Tibial nerve (tissue), 4 donors: ENCODE measurements at regions not wholly inside any gene's neighbourhood (a gene's known extent, or its start where the extent isn't known, plus 50 kb on each side); places are given as distances from the start of the nearest gene placed in this dataset.
"Not testable (repeated sequence)": the region's sequence is repeated elsewhere in the genome, so short reads cannot be mapped to it uniquely, and the experiment has no call there.

Experiments
- DNase-seq, 2 donors: peaks; one replicate each; pipeline ENCODE4 v3.0.0-alpha.2; 2019; ENCODE audit warnings: low spot score in 2 of 2
- H3K27ac ChIP-seq, 4 donors: fragments of 200-600 bp; sonication (generic) in 3 of 4; one replicate each; pipeline ENCODE4 v1.5.1; 2017 to 2019; ENCODE audit warnings: mild to moderate bottlenecking in 1 of 4
- H3K27me3 ChIP-seq, 2 donors: fragments of 200-600 bp; sonication (generic) in 1 of 2; one replicate each; pipeline versions ENCODE4 v1.5.1 to v1.6.0; 2017 to 2019
- H3K36me3 ChIP-seq, 3 donors: fragments of 200-600 bp; sonication (generic); one replicate each; pipeline ENCODE4 v1.5.1; 2018 to 2019
- H3K4me1 ChIP-seq, 4 donors: fragments of 200-600 bp; sonication (generic) in 3 of 4; one replicate each; pipeline ENCODE4 v1.5.1; 2017 to 2019
- H3K4me3 ChIP-seq, 4 donors: fragments of 200-600 bp; sonication (generic) in 3 of 4; one replicate each; pipeline ENCODE4 v1.5.1; 2017 to 2019; ENCODE audit warnings: mild to moderate bottlenecking in 1 of 4, moderate library complexity in 1 of 4
- H3K9me3 ChIP-seq, 4 donors: fragments of 200-600 bp; sonication (generic) in 3 of 4; one replicate each; pipeline ENCODE4 v1.5.1; 2017 to 2019
- EP300 ChIP-seq, 2 donors: sonication (generic); formaldehyde crosslinking; IDR thresholded peaks; one replicate each; pipeline ENCODE4 v1.6.1; 2017; ENCODE audit warnings: antibody characterized with exemption in 2 of 2, mild to moderate bottlenecking in 1 of 2
- POLR2A ChIP-seq, 2 donors: fragments of 450-650 bp; IDR thresholded peaks; one replicate each; pipeline ENCODE4 v1.6.1; 2017; ENCODE audit warnings: antibody characterized with exemption in 2 of 2, mild to moderate bottlenecking in 2 of 2, moderate library complexity in 2 of 2
- WGBS, 2 donors: methylation state at CpG; one replicate each; pipeline ENCODE4 v1.1.5; 2018; 5-methylcytosine and 5-hydroxymethylcytosine counted together
- TF ChIP-seq, protein P1 (sequence below), 5 experiments: fragments of 200-600 bp in 3 of 5; fragments of 450-650 bp in 2 of 5; sonication (generic) in 3 of 5; IDR thresholded peaks; one replicate each; pipeline ENCODE4 v1.5.1; 2016 to 2019; ENCODE audit warnings: antibody characterized with exemption in 5 of 5, mild to moderate bottlenecking in 3 of 5, moderate library complexity in 2 of 5

DNA sequence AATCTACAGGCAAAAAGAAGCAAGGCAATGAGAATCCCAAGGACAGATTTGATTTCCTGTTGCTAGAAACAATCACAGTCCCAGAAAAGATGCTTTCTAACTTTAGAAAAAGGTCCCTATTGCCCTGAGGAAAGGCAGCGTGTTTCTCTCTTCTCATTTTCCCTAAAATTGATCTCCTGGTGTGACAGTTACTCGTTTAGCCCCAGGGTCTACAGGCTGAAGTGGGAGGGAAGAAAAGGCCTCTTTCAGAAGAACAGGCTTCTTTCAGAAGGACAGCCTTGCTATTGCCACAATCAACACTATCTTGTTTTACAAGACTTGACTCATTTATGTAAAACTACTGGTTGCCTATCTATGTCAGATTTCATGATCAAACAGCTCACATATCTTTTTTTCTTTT lies 121.8 kb upstream of the OR4E1 start:
- no peak overlapping the region for H3K27ac ChIP-seq
- 23 to 30% methylated on average over 2 of the region's 2 CpGs for WGBS, 2 donors
- no peak for DNase-seq
- H3K4me3 ChIP-seq = no peak overlapping the region
- TF ChIP-seq, protein P1, sequence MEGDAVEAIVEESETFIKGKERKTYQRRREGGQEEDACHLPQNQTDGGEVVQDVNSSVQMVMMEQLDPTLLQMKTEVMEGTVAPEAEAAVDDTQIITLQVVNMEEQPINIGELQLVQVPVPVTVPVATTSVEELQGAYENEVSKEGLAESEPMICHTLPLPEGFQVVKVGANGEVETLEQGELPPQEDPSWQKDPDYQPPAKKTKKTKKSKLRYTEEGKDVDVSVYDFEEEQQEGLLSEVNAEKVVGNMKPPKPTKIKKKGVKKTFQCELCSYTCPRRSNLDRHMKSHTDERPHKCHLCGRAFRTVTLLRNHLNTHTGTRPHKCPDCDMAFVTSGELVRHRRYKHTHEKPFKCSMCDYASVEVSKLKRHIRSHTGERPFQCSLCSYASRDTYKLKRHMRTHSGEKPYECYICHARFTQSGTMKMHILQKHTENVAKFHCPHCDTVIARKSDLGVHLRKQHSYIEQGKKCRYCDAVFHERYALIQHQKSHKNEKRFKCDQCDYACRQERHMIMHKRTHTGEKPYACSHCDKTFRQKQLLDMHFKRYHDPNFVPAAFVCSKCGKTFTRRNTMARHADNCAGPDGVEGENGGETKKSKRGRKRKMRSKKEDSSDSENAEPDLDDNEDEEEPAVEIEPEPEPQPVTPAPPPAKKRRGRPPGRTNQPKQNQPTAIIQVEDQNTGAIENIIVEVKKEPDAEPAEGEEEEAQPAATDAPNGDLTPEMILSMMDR (IDR thresholded peaks at IDR 0.05) = no peak
- no peak for TF ChIP-seq POLR2A (IDR thresholded peaks at IDR 0.05)
- no peak for TF ChIP-seq EP300 (IDR thresholded peaks at IDR 0.05)
- H3K27me3 ChIP-seq = no peaks in the 10 kb centered on the region
- no peaks in the 10 kb centered on the region for H3K36me3 ChIP-seq
- no peaks in the 10 kb centered on the region for H3K9me3 ChIP-seq
- no peaks in the 10 kb centered on the region for H3K4me1 ChIP-seq

DNA sequence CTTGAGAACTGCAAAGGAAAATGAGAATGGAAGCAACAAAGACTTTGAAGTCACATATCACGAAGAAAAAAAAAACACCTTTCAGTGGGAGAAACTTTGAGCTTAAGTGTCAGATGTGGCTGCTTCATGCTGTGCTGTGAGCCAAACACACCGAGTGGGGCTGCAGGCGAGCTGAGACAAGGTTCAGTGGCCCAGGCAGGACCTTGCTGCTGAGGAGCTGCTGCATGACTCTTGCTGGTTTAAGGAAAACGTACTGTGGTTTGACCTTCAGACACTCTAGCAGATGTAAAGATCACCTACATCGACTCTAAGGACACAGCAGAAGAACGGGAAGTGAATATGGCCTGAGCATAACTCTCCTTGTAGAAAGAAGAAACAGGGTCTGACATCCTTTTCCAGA lies 118.1 kb upstream of the OR4E1 start:
- no peak for TF ChIP-seq POLR2A (IDR thresholded peaks at IDR 0.05)
- TF ChIP-seq, protein P1 (IDR thresholded peaks at IDR 0.05) = no peak
- TF ChIP-seq EP300 (IDR thresholded peaks at IDR 0.05) = no peak
- DNase-seq = no peak
- Histone ChIP-seq H3K4me1 (no peaks in the 10 kb centered on the region), H3K27ac (no peak overlapping the region), H3K4me3 (no peak overlapping the region), H3K36me3 (no peaks in the 10 kb centered on the region), H3K9me3 (no peaks in the 10 kb centered on the region), H3K27me3 (no peaks in the 10 kb centered on the region)
- WGBS, 2 donors = 56 to 62% methylated on average over 6 of the region's 6 CpGs

DNA sequence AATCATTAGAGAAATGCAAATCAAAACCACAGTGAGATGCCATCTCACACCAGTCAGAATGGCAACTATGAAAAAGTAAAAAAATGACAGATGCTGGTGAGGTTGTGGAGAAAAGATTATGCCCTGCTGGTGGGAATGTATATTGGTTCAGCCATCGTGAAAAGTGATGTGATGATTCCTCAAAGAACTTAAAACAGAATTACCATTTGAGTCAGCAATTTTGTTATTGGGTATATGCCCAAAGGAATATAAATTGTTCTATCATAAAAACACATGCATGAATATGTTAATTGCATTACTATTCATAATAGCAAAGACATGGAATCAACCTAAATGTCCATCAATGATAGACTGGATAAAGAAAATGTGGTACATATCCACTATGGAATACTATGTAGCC lies 115.1 kb upstream of the OR4E1 start:
- H3K27ac ChIP-seq, H3K9me3 ChIP-seq, H3K4me3 ChIP-seq, H3K27me3 ChIP-seq, DNase-seq, H3K4me1 ChIP-seq, H3K36me3 ChIP-seq: not testable (repeated sequence)
- 76 to 80% methylated on average over 1 of the region's 1 CpG for WGBS, 2 donors

DNA sequence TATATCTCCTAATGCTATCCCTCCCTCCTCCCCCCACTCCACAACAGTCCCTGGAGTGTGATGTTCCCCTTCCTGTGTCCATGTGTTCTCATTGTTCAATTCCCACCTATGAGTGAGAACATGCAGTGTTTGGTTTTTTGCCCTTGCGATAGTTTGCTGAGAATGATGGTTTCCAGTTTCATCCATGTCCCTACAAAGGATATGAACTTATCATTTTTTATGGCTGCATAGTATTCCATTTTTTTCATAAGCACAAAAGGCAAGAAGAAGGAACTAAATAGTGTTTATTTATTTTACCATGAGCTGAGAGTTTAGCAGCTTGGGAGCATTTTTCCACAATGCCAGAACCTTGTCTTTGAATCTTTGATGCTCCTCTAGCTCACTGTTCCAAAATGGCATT lies 113.6 kb upstream of the OR4E1 start:
- H3K4me3 ChIP-seq, H3K27ac ChIP-seq, H3K27me3 ChIP-seq, DNase-seq, H3K4me1 ChIP-seq, H3K9me3 ChIP-seq, H3K36me3 ChIP-seq: not testable (repeated sequence)
- WGBS, 2 donors = 96 to 100% methylated on average over 1 of the region's 1 CpG

DNA sequence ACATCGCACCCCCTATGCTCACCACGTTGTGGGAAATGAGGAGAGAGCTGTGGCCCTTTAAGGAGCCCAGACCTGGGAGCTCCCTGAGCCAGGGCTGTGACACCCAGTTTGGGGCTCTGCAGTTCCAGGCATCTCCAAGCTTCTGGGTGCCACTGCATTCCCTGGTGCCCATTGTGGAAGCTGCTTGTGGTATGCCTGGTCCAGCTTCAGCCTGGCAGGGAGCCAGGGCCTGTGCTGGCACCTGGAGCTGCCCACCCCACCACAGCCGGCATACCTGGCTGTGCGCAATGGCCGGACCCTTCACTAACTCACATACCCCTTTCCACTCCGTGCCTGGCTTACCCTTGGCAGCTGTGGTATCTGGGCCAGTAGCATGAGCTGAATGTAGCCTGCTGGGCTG lies 107.9 kb upstream of the OR4E1 start:
- TF ChIP-seq POLR2A (IDR thresholded peaks at IDR 0.05) (no peak), EP300 (IDR thresholded peaks at IDR 0.05) (no peak)
- TF ChIP-seq, protein P1 (IDR thresholded peaks at IDR 0.05) = no peak
- Histone ChIP-seq H3K9me3 (no peaks in the 10 kb centered on the region), H3K4me3 (no peak overlapping the region), H3K36me3 (no peaks in the 10 kb centered on the region), H3K4me1 (no peaks in the 10 kb centered on the region), H3K27ac (no peak overlapping the region), H3K27me3 (no peaks in the 10 kb centered on the region)
- 91 to 93% methylated on average over 6 of the region's 6 CpGs for WGBS, 2 donors
- no peak for DNase-seq

DNA sequence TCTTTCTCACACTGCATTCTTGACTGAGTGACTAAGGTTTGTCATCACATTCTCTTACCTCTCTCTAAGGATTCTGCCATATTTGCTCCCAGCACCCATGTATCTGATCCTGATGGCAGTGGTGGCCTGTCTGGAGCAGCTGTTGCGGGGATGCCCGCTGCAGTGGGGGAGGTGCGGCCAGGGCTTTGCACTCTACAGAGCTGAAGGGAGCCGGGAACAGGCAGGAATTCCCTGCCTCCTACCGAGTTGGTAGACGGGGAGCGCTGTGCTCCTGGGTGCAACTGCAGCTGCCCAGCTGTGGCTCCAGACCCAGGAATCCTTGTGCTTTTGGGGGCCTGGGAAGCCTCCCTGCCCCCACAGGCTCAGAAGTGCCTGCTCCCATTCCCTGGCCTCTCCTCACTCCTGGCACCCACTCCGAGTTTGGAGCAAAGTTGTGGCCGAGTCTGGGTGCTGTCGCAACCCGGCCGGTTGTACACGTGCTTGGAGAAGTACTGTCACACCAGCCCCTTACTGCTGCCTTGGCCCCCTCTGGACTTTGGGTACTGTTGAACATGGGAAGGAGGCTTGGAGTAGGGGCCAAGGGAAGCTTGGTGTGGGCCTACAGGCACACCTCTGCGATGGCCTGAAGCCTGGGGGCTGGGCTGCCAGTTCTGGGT lies 106.9 kb upstream of the OR4E1 start:
- no peaks in the 10 kb centered on the region for H3K9me3 ChIP-seq
- no peak overlapping the region for H3K27ac ChIP-seq
- WGBS, 2 donors = 77 to 86% methylated on average over 14 of the region's 14 CpGs
- no peak for DNase-seq
- H3K4me3 ChIP-seq = no peak overlapping the region
- TF ChIP-seq, protein P1 (IDR thresholded peaks at IDR 0.05) = no peak
- TF ChIP-seq POLR2A (IDR thresholded peaks at IDR 0.05) (no peak), EP300 (IDR thresholded peaks at IDR 0.05) (no peak)
- no peaks in the 10 kb centered on the region for H3K27me3 ChIP-seq
- H3K4me1 ChIP-seq = no peaks in the 10 kb centered on the region
- H3K36me3 ChIP-seq = no peaks in the 10 kb centered on the region
